A673 (cell line): ENCODE measurements at regions not wholly inside any gene's neighbourhood (a gene's known extent, or its start where the extent isn't known, plus 50 kb on each side); places are given as distances from the start of the nearest gene placed in this dataset.

Experiments
- EZH2 ChIP-seq: fragments of 200-600 bp; sonication (generic); IDR thresholded peaks from 2 replicates; pipeline ENCODE4 v1.6.1; 2017; ENCODE audit warnings: borderline replicate concordance, low read depth, mild to moderate bottlenecking, mixed read lengths, antibody characterized with exemption, low read length; ENCODE audit not compliant: poor library complexity, severe bottlenecking
- TF ChIP-seq, protein P1 (sequence below): fragments of 300-800, 200-600 bp; sonication (generic); conservative IDR thresholded peaks from 2 replicates; pipeline ENCODE4 v1.5.1; 2017; ENCODE audit warnings: low read depth, mild to moderate bottlenecking, antibody characterized with exemption, low read length, moderate library complexity, mixed read lengths

GRCh38 chr2:157197848-157198247 lies 59.7 kb upstream of the GALNT5 start:
- no peak for TF ChIP-seq EZH2
- TF ChIP-seq, protein P1, sequence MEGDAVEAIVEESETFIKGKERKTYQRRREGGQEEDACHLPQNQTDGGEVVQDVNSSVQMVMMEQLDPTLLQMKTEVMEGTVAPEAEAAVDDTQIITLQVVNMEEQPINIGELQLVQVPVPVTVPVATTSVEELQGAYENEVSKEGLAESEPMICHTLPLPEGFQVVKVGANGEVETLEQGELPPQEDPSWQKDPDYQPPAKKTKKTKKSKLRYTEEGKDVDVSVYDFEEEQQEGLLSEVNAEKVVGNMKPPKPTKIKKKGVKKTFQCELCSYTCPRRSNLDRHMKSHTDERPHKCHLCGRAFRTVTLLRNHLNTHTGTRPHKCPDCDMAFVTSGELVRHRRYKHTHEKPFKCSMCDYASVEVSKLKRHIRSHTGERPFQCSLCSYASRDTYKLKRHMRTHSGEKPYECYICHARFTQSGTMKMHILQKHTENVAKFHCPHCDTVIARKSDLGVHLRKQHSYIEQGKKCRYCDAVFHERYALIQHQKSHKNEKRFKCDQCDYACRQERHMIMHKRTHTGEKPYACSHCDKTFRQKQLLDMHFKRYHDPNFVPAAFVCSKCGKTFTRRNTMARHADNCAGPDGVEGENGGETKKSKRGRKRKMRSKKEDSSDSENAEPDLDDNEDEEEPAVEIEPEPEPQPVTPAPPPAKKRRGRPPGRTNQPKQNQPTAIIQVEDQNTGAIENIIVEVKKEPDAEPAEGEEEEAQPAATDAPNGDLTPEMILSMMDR: no peak
